KOPT-K1 (cell line): ENCODE measurements at regions not wholly inside any gene's neighbourhood (a gene's known extent, or its start where the extent isn't known, plus 50 kb on each side); places are given as distances from the start of the nearest gene placed in this dataset.

Experiments
- H3K27ac ChIP-seq: fragments of 200-600 bp; sonication (generic); 2 replicates; pipeline ENCODE4 v1.5.1; 2016; ENCODE audit warnings: antibody characterized with exemption, mild to moderate bottlenecking, low read depth, low read length; ENCODE audit not compliant: poor library complexity, severe bottlenecking
- H3K36me3 ChIP-seq: fragments of 200-600 bp; sonication (generic); 2 replicates; pipeline ENCODE4 v1.5.1; 2017; ENCODE audit warnings: antibody characterized with exemption, mild to moderate bottlenecking, low read length, moderate library complexity; ENCODE audit not compliant: insufficient read depth
- H3K9me3 ChIP-seq: fragments of 200-600 bp; sonication (generic); 2 replicates; pipeline ENCODE4 v1.5.1; 2017; ENCODE audit warnings: antibody characterized with exemption, low read length, mild to moderate bottlenecking; ENCODE audit not compliant: insufficient read depth, poor library complexity, severe bottlenecking

DNA sequence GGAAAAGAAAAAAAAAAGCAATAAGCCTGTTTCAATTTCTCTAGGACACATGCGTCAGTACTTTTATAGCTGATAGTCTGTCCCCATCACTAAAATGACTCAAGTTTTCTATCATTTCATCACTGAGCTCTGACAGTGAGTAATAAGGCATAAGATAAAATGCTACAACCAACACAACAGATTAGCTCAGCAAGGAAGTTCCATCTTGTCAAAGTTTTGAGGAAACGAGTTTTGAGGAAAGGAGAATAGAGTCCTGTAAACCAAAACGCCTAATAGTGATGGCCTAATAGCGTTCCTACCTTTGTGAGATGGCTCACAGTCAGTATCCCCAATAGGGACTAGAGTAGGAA lies 145.1 kb downstream of the LACC1 start:
- Histone ChIP-seq H3K27ac (no peak overlapping the region), H3K36me3 (no peaks in the 10 kb centered on the region), H3K9me3 (no peaks in the 10 kb centered on the region)

DNA sequence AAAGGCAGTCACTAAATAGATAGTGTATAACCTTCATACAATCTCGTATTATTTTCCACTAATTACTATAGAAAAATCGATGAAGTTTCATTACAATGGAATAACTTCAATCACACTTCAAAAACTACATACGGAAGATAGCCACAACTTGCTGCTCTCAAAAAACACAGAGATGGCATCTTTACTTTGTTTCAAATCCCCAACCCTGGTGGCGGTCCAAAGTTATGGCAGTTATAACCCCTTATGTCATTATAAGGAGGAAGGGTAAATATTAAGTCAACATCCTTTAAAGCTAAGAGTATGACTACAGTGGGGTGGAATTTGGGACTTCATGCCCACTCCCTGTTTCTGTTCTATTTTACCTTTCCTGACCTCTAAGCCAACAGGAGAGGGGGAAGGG lies 146.5 kb downstream of the LACC1 start:
- Histone ChIP-seq H3K9me3 (no peaks in the 10 kb centered on the region), H3K36me3 (no peaks in the 10 kb centered on the region), H3K27ac (no peak overlapping the region)

DNA sequence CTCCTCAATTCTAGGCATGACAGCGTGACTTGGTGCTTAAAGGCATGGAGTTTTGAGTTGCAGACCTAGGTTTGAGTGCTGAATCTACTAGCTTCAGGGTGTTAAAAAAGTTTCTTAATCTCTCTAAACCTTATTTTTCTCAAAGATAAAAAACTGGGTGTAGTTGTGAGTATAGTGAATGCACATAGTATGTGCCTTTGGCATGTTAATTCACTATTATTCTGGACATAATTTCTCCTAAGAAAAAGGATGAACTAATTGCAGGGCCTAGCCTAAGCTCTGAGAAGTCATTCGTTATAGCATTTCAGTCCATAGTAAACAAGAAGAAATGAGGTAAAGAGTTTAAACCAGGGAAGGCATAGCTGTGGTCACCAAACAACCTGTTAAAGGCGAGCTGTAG lies 149.0 kb downstream of the LACC1 start:
- Histone ChIP-seq H3K9me3 (no peaks in the 10 kb centered on the region), H3K36me3 (no peaks in the 10 kb centered on the region), H3K27ac (no peak overlapping the region)

DNA sequence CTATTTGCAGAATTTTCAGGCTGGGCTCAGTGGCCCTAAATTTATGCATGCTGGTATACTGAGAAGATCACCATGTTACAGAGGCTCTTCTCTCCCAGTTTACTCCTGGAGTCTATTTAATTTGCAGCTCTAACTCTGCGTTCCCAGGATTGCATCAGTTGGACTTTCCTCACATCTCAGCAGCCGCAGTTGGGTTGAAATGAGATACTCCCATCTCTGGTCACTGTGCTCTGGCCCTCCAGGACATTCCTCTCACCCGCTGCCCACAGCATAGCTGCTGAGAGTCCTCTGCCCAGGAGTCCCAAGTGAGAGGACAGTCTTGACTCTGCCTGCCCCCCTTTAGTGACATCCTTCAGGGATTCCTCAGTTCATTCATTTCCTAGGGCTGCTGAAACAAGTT lies 150.9 kb downstream of the LACC1 start:
- H3K27ac ChIP-seq: no peak overlapping the region
- peaks cover 14% of the 10 kb centered on the region for H3K9me3 ChIP-seq
- no peaks in the 10 kb centered on the region for H3K36me3 ChIP-seq

DNA sequence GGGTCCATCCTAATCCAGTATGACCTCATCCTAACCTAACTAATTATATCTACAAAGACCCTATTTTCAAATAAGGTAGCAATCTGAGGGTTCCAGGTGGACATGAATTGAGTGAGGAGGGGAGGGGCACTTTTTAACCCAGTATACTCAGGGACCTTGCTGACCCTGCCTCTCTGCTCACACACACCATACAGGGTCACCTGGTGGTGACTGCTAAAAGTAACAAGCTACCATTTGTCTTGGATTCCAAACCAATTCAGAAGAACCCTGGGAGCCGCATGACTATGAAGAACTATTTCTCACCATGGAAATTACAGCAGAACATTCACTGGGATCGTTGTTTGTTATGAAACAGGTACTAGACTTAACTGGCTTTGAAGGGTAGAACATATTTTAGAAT lies 151.9 kb downstream of the LACC1 start:
- peaks cover 14% of the 10 kb centered on the region for H3K9me3 ChIP-seq
- no peak overlapping the region for H3K27ac ChIP-seq
- no peaks in the 10 kb centered on the region for H3K36me3 ChIP-seq

DNA sequence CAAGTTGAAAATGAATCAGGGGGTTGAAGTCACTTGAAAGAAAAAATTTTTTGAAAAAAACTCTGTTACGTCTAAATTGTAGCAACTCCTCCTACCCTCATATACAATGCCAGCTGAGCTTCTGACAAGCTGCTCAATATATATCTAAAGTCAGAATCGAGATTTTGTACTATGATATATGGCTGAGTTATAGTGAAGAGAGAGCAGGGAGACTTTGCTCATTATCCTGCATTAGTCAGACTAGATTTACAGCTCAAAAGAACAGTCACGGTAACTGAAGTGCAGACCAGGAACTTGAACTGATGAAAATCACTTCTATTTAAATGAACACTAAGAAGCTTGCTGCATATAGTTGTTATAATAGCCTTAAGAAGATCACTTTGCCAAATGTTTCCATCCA lies 153.1 kb downstream of the LACC1 start:
- peaks cover 14% of the 10 kb centered on the region for H3K9me3 ChIP-seq
- no peaks in the 10 kb centered on the region for H3K36me3 ChIP-seq
- no peak overlapping the region for H3K27ac ChIP-seq

DNA sequence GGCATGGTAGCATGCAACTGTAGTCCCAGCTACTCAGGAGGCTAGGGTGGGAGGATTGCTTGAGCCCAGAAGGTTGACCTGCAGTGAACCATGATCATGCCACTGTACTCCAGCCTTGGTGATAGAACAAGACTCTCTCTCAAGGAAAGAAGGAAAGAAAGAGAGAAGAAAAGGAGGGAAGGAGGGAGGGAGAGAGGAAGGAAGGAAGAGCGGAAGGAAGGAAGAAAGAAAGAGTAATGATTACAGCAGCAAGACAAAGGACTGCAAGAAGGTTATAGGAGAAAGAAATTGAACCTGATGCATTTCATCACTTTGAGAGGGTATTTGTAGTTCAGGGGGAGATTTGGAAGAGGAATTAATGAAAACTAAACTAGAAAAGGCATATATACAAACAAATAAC lies 155.7 kb downstream of the LACC1 start:
- no peak overlapping the region for H3K27ac ChIP-seq
- peaks cover 14% of the 10 kb centered on the region for H3K9me3 ChIP-seq
- no peaks in the 10 kb centered on the region for H3K36me3 ChIP-seq

DNA sequence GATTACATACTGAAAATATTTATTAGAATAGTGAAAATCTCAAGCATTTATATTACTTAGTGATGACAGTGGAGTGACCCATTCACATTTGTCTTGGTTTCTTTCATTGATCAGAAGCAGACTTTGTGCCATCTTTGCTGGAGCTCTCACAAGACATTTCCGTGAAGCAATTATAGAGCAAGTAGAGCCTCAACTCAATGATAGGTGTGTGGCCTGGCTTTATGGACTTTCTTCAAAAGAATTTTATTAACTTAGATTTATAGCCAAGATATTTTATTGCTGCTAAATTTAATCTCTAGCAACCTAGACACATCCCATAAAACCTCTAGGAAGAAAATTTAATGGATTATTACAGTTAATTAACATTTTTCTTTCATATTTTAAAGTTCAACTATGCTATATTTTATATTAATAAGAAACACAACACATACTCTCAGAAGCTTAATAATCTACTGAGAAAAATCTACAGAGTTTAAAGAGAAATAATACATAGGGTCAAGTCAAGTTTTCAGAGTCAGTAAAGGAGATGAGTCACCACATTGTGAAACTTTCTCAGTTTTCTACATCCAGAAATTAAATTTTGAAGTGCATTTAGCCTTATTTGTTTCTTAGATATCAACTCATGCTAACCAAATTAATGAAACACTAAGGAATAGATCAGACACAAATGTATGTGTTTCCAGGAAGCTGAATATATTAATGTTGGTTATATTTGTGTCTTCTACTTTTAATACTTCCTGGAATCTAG lies 160.5 kb downstream of the LACC1 start:
- Histone ChIP-seq H3K36me3 (no peaks in the 10 kb centered on the region), H3K27ac (no peak overlapping the region), H3K9me3 (peaks cover 4% of the 10 kb centered on the region)

DNA sequence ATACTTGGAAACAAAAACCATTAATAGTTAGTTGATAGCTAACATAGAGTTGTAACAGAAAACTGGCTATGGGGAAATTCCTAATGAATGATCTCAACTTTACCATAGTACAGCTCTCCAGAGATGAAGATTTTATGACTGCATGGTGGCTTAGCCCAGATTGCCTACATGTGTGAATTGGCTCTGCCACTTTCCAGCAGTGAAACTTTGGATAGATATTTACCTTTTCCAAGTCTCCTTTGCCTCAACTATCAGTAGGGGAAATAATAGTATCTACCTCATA lies 161.1 kb downstream of the LACC1 start:
- no peaks in the 10 kb centered on the region for H3K9me3 ChIP-seq
- H3K27ac ChIP-seq: no peak overlapping the region
- H3K36me3 ChIP-seq: no peaks in the 10 kb centered on the region

DNA sequence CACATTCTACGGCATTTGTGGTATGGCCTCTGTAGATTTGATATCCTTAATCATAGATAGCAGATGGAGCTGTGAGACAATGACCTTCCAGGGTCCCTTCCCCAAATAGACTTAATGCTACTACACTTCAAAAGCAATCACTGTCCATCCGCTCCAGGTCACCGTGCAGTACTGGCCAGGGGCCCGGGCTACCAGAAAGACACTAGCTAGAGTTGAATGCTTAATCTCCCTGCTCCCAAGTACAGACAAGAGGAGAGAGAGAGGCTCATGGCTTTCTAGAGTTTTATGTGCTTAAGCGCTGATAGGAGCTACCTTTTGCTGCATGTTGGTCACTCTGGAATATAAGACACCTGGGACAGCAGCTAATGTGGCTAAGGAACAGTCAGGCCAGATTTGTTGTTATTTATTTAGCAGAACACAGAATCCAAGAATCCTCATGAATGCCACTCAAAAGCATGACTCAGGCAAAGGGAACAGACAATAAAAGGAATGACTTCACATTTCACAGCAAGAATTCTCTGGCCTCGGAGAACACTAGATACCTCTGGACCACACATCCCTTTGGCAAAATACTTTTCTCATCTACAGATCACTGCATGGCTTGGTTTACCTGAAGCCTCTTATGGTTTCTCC lies 165.0 kb downstream of the LACC1 start:
- H3K27ac ChIP-seq: no peak overlapping the region
- H3K36me3 ChIP-seq: no peaks in the 10 kb centered on the region
- no peaks in the 10 kb centered on the region for H3K9me3 ChIP-seq

DNA sequence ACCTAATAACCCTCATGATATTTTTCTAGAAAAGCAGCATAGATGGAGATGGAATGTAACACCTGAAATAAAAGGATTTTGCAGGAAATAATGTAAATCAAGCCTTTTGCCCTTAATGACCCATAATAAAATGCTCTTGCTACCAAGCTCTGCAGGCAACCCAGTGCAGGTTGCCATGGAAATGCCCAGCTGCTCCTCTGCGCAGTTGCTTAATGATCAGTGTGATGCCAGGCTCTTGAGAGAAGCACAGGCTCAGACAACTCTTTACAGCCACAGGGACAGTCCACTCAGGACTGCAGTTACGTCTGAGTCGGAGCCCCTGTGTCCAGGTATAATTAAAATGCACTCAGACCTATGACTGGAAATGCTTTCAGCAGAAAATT lies 165.5 kb downstream of the LACC1 start:
- Histone ChIP-seq H3K27ac (no peak overlapping the region), H3K9me3 (no peaks in the 10 kb centered on the region), H3K36me3 (no peaks in the 10 kb centered on the region)

DNA sequence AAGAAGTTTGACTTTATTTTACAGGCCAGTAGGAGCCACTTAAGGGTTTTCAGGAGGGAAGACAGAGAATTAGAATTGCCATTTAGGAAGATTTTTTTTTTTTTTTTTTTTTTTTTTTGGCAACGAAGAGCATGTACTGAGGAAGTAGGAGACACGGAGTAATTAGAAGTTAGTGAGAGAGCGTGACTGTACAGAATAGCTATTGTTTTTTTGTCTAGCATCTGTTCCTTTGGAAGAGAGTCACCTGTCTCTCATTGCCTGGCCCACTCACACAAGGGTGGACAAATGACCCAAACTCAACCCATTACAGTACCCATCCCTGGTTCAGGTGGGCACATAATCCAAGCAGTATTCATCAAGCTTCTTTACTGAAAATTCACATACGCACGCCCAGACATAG lies 166.7 kb downstream of the LACC1 start:
- no peak overlapping the region for H3K27ac ChIP-seq
- no peaks in the 10 kb centered on the region for H3K36me3 ChIP-seq
- no peaks in the 10 kb centered on the region for H3K9me3 ChIP-seq

DNA sequence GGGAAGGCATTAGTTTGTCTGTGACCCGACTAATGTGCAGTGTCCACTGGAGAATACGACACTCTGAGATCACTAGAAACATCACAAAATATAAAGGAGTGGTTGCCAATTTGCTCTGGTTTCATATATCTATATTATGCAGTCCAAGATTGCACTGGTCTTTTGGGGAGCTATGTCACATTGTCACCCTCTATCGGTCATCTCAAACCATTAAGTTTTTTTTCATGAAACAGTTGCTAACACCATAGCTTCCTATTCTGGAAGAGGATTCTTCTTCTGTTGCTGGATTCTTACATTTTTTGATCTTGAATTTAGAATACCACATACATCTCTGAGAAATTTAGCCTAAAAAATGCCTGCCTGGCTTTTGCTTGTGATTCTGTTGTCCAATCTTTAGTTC lies 168.6 kb downstream of the LACC1 start:
- Histone ChIP-seq H3K27ac (no peak overlapping the region), H3K36me3 (no peaks in the 10 kb centered on the region), H3K9me3 (no peaks in the 10 kb centered on the region)

DNA sequence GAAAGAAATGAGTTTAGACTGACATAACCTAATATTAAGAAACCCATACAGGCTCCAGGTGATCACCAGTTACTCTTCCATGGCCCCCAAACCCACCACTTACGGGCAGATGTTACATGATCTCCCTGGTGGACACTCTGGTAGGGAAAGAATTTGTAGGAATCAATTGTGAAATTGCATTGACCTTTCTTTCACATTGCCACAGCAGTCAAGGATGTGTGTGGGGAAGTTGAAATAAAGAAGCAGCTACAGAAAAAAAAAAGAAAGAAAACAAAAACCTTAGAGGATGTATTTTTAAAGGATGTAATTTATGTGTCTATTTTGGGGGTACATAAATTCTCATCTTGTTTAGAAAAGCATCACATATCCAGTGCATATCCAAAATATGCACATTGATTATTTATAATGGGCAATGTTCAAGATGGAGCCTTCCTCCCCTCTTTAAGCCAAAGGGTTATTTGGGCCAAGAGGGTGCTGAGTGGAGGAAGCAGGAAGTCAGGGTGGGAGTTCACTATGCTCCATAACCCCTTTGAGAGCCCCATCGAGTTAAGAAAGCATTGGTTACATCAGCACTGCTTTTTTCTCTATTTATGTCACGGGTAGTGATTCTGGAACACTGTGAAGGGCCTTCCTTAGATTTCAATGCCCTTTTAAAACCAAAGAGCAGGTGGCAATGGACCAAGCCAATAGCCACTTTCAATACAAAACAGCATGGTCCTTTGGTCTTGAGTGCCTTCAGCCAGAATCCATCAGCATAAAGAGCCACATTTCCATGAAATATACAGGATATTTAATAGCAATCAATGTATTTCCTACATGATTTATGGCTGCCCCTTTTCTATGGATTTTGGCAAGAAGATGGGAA lies 169.6 kb downstream of the LACC1 start:
- Histone ChIP-seq H3K9me3 (no peaks in the 10 kb centered on the region), H3K36me3 (no peaks in the 10 kb centered on the region), H3K27ac (no peak overlapping the region)

DNA sequence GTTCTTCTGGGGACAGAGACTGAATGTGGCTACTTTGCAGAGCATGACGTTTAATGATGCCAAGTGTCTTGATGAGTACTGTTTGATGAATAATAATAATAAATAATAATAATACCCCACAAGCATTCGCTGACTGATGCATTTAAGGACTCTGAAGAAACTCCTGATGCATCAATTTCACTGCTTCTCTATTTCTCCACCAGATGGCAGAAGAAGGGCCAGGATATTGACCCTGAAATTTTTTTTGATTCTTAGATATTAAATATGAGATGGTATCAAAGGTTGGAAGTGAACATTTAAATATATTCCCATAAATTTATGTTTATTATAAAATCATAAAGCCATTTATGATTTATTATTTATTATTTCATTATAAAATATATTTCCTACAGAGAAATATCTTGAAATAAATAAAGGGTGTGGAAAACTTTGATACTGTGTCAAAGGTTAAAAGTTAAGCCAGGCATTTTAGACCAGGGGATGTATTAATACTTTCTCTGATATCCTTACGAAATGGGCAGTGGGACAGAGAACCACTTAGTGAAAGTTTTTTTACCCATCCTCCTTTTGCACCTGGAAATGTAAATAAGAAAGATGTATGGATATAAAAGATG lies 170.9 kb downstream of the LACC1 start:
- no peak overlapping the region for H3K27ac ChIP-seq
- H3K9me3 ChIP-seq: no peaks in the 10 kb centered on the region
- no peaks in the 10 kb centered on the region for H3K36me3 ChIP-seq
